A673 (cell line): ENCODE measurements at regions not wholly inside any gene's neighbourhood (a gene's known extent, or its start where the extent isn't known, plus 50 kb on each side); places are given as distances from the start of the nearest gene placed in this dataset.

Experiments used
- CTCF ChIP-seq: fragments of 300-800, 200-600 bp; sonication (generic); conservative IDR thresholded peaks from 2 replicates; pipeline ENCODE4 v1.5.1; 2017; ENCODE audit warnings: low read depth, mild to moderate bottlenecking, antibody characterized with exemption, low read length, moderate library complexity, mixed read lengths
- EZH2 ChIP-seq: fragments of 200-600 bp; sonication (generic); IDR thresholded peaks from 2 replicates; pipeline ENCODE4 v1.6.1; 2017; ENCODE audit warnings: borderline replicate concordance, low read depth, mild to moderate bottlenecking, mixed read lengths, antibody characterized with exemption, low read length; ENCODE audit not compliant: poor library complexity, severe bottlenecking

- no peak for TF ChIP-seq EZH2
- TF ChIP-seq CTCF = no peak
Measured at GRCh38 chr4:152115118-152115517, 354.3 kb upstream of the GATB start.
